GM21381 (cell line): ENCODE measurements at regions not wholly inside any gene's neighbourhood (a gene's known extent, or its start where the extent isn't known, plus 50 kb on each side); places are given as distances from the start of the nearest gene placed in this dataset.

Source experiments
- ATAC-seq: cut with Tn5 transposase; IDR thresholded peaks from one replicate; pipeline ENCODE4 v1.9.1; 2021; ENCODE audit warnings: mild to moderate bottlenecking, moderate library complexity; ENCODE audit not compliant: unreplicated experiment

- ATAC-seq, result no peak
These were observed 188.9 kb downstream of the CMPK2 start for GRCh38 chr2:6676776-6677175.

- ATAC-seq, result no peak
These were observed 186.2 kb downstream of the CMPK2 start for GRCh38 chr2:6679471-6679870.

- ATAC-seq, result no peak
These were observed 182.2 kb downstream of the CMPK2 start for GRCh38 chr2:6683516-6683915.

- ATAC-seq, result no peak
These were observed 180.3 kb downstream of the CMPK2 start for GRCh38 chr2:6685447-6685846.

- ATAC-seq, result no peak
These were observed 173.7 kb downstream of the CMPK2 start for GRCh38 chr2:6692056-6692455.

GRCh38 chr2:6692819-6693218 is 172.9 kb downstream of the CMPK2 start:
- no peak for ATAC-seq

- ATAC-seq, result no peak
These were observed 171.2 kb downstream of the CMPK2 start for GRCh38 chr2:6694555-6694954.

GRCh38 chr2:6700335-6700734 is 165.4 kb downstream of the CMPK2 start:
- ATAC-seq, result no peak

- ATAC-seq, result no peak
These were observed 161.6 kb downstream of the CMPK2 start for GRCh38 chr2:6704077-6704476.

- no peak for ATAC-seq
These were observed 144.3 kb downstream of the CMPK2 start for GRCh38 chr2:6721395-6721794.

- ATAC-seq, result no peak
These were observed 143.1 kb downstream of the CMPK2 start for GRCh38 chr2:6722574-6722973.

GRCh38 chr2:6723865-6724604 is 141.7 kb downstream of the CMPK2 start:
- ATAC-seq, result no peak

GRCh38 chr2:6724605-6725140 is 141.0 kb downstream of the CMPK2 start:
- ATAC-seq, result no peak

- ATAC-seq, result no peak
These were observed 137.6 kb downstream of the CMPK2 start for GRCh38 chr2:6728156-6728555.

- ATAC-seq, result no peak
These were observed 135.7 kb downstream of the CMPK2 start for GRCh38 chr2:6730003-6730402.

- no peak for ATAC-seq
These were observed 134.8 kb downstream of the CMPK2 start for GRCh38 chr2:6730649-6731532.

GRCh38 chr2:6739547-6739946 is 126.2 kb downstream of the CMPK2 start:
- no peak for ATAC-seq

- ATAC-seq, result no peak
These were observed 124.5 kb downstream of the CMPK2 start for GRCh38 chr2:6741229-6741628.

GRCh38 chr2:6744038-6744437 is 121.7 kb downstream of the CMPK2 start:
- no peak for ATAC-seq

GRCh38 chr2:6747433-6747832 is 118.3 kb downstream of the CMPK2 start:
- ATAC-seq, result no peak

- no peak for ATAC-seq
These were observed 117.2 kb downstream of the CMPK2 start for GRCh38 chr2:6748406-6749067.
